NCI-H2171 treated with DMSO at 0.1 percent for 48 hours (cell line): ENCODE measurements at regions not wholly inside any gene's neighbourhood (a gene's known extent, or its start where the extent isn't known, plus 50 kb on each side); places are given as distances from the start of the nearest gene placed in this dataset.

Experiments
- DNase-seq: peaks from one replicate; lab custom pipeline; 2025; lab: John Stamatoyannopoulos, UW

DNA sequence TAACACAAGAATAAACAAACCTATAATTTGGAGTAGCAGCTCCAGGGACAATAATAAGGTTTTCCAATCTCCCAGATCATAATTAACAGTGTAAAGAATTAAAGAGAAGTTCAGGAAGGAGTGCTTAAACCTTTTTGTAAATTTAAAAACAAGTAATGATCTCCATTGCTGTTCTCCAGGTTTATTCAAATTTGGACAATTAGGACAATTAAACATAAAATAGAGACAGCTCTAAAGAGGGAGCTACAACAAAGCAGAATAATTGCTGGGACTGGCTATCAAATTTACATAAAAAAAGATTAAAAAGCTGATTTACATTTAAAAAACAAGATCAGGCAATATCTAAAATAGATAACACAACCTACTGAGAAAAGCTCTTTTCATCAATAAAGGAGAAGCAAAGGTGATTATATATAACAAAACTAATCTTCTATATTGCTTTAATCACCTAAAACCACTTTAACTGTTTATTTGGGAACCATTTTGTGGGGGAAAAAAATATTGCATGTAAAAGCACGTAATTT is 80.1 kb upstream of the CREB1 start:
- DNase-seq = no peak

DNA sequence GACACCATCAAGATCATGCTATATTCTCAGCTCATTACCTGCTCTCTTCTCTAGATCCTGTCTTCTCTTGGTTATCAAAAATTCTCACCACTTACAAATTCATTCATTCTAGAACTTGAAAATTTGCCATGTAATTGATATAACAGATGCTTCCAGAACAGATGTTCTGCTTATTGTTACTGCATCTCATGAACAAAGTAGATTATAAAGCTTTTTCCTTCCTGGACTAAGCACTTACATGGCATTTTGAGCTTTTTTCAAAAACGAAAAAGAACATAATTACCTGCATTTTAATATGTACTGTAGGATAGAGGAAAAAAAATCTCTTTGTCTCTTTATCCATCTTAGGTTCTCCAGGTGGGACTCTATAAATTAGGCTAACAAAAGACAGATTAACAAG is 79.6 kb upstream of the CREB1 start:
- no peak for DNase-seq

DNA sequence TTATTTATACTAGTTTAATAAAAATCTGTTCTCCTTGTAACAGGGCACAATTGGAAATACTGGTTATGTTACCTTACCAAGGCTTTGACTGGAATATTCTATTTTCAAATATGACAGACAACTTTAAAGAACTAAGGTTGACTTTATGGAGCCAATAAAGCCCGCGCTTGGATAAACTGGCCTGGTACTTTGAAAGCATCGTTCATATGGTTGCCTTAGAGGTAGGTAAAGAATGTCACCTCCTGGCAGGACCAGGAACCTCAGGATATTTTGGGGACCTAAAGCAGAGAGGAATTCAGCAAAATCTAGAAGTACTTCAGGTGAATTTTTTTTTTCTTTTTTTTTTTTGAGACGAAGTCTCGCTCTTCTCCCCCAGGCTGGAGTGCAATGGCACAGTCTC is 71.2 kb upstream of the CREB1 start:
- DNase-seq = no peak

DNA sequence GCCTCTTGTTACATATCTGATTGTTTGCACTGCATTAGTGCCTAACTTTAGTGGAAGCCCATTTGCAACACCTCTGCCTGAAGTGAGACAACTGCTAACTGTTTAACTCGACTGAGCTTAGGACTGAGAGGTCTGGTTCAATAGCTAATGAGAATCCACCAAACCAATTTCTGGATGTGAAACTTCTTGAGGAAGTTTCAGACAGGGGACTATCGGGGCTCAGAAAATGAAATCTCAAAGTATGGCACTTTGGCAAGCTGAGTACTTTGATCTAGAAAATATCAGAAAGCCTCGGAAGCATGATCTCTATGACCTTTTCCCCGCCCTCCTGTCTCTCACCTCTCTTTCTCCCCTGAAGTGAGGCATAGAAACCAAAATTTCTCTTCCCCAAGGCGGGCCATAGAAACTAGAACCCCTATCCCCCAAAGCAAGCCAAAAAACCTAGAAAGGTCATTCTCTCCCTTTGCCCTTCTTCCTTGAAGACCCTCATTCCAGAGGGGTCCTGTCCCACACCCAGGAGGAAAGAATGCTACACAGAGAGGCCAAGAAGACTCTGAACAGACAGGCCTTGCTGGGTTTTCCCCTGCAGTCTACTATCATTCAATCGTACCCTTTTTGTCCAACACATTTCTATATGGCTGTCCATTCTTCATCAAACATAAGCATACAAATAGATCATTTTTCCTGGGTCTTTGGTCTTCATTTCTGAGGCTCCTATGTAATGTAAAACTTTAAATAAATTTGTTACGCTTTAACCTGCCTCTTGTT is 69.6 kb upstream of the CREB1 start:
- DNase-seq = no peak

DNA sequence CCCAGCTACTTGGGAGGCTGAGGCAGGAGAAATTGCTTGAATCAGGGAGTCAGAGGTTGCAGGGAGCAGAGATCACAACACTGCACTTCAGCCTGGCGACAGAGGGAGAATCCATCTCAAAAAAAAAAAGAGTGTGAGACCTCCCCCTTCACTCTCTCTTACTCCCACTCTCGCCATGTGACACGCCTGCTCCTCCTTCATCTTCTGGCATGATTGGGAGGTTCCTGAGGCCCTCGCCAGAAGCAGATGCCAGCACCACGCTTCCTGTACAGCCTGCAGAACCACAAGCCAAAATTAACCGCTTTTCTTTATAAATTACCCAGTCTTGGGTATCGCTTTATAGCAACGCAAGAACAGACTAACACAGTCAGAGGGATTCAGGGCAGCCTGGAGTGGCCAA is 66.3 kb upstream of the CREB1 start:
- no peak for DNase-seq

DNA sequence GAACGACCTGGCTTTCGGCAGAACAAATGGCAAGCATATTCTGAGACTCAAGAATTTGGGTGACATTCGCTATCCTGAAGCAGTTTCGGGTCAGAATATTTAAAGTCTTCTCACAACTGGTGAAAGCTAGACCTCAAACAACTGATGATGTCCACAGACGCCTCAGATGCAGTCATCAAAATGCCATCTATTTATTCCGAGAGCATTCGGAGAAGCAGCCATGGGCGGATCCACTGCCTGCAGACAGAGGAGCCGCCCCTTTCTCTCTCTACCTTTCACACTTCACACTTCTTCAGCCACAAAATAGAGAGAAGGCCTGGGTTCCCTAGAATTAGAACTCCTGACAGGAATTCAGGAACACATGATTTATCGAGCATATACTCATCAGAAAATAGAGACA is 65.8 kb upstream of the CREB1 start:
- no peak for DNase-seq

DNA sequence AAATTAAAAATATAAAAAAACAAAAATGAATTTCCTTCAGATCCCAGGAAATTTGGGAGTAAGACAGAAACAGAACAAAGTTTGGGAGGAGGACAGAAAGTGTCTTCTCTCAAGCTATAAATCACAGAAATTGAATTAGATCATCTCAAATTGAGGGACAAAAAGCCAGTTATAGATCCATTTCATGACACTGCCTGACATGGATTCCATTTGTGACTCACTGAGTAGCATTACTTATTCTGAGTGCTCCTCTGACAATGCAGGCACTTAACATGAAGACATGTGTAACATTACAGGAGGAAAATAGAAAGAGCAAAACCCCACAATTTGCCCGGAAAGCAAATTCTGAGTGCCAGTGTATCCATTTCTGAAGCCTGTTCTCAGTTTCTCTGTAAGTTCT is 63.9 kb upstream of the CREB1 start:
- DNase-seq = no peak

DNA sequence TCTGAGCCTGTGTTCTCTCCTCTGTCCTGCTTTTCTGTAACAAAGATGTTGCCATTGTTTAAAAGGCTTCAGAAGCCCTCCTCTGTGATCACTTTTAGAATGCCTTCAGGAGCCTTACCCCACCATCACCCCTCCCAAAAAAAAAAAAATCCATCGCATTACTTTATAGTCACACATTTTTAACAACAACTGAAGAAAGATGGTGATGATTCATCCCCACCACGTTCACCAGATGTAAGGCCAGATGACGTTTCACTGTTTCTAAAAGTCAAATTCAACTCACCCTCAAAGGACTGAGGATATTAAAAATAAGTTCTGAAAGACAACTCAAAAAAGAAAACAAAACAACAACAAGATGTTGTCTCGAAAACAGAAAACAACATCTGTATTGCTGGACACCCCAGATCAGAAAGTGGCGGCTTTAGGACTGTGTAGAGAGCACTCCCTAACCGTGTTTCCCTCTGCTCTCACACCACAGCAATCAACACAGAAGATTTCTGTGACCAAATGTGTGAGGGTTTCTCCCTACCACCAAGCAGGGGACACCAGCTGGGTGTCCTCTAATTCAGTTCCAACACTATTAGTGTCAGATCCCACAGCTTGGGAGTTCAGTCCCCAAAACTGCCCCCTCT is 61.9 kb upstream of the CREB1 start:
- no peak for DNase-seq

DNA sequence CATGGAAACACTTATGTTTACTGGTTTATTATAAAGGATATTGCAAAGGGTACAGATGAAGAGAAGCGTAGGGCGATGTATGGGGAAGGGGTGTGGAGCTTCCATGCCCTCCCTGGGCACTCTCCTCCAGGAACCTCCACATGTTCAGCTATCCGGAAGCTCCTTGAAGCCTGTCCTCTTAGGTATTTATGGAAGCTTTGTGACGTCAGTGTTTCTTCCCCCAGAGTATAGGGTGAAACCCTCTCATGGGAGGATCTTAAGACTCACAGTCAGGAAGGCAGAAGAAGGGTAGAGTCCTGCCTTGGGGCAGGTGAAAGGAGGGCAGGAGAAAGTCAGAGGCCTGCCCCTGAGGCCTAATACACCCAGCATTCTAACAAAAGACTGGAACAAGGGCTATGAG is 61.3 kb upstream of the CREB1 start:
- no peak for DNase-seq

DNA sequence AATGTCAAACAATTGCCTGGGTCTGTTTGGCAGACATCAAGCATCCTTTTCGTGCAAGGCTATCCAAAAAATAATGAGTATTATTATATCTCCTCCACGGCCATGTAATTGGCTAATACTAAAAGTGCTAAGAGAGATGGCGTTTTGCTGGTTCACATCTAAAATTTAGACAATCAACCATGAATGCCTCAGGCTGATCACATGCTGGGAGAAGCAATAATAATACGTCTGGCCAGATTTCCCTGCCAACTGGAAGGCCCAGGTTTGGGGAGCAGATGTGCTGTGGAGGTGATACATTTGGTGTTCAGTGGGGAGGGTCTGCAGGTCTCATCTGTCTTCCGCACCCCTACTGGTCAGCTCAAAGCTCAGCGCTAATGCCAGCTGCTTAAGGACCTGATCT is 60.3 kb upstream of the CREB1 start:
- peak; percentile 25 for DNase-seq

DNA sequence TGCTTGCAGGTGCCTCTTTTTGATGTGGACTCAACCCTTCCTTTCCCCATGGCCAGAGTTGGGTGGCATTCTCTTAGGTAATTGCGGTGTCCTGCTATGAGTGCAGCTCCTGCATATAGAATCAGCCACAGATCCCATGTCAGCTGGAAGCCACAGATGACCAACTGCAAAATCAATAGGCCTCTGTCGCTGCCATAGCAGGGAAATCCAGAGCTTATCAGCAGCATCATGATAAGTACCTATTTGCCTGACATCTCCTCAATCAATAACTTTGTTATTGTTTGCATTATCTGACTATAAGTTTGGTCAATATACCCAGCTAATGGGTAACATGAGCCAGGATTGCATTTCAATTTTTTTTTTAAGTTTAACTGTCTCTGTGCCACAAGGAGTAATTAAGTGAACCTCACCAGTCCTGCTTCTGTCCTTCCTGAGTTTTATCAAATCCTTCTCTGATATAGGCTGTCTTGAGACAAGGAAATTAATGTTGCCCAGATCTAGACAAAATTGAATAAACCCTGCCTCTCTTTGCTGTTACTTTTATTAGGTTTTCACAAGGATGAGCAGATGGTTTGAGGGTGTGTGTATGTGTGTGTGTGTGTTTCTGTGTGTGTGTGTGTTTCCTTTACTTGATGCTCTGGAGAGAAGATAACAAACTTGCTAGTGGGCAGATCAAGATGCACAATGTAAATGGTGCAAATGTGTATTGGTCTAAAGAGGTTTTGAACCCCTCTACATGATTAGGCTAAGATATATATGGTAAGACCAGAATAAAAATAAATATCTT is 59.6 kb upstream of the CREB1 start:
- DNase-seq = peak; percentile 46

DNA sequence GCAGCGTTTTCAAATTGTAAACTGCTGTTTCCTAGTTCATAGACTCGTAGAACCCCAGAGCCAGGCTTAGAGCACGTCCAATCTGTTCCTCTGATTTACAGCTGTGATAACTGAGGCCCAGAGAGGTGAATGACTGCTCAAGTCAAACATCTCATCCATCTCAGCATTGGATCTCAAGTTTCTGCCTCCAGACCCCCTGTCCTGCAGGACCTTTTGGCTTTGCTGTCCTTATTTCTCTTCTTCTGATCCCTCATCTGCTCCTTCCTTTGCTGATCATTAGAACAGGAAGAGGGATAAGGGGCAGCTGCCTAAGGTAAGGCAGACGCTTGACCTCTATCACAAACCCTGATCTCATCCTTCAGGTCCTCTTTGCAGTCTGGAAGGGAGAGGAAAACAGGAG is 58.5 kb upstream of the CREB1 start:
- DNase-seq = no peak

DNA sequence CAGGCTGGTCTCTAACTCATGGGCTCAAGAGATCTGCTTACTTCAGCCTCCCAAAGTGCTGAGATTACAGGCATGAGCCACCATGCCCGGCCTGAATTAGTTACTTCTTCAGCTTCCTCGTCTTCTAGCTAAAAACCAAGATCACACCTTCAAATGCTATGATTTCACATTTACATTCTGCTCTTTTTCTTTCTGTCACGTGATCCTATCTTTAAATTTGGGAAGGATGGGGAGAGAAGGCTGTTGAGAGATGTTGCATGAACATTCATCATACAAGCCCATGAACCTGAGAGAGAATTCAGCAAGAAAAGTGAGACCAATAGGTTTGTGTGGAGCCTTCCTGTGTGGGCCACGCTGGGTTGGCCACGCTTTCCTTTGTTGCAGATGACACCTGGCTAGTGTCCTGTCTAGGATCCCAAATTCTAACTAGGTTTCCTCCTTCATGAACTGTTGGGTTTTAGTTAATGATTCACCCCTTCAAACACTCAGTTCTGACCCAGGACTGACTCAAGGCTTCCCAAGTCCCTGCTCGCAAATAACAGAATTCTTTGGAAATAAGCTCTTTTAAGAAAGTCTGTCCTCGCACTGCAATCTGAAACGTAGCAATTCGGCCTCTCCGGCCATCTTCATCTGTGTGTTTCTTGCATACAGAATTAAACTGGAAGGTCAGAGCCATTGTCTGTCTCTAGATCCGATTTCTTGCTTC is 57.3 kb upstream of the CREB1 start:
- DNase-seq = no peak

DNA sequence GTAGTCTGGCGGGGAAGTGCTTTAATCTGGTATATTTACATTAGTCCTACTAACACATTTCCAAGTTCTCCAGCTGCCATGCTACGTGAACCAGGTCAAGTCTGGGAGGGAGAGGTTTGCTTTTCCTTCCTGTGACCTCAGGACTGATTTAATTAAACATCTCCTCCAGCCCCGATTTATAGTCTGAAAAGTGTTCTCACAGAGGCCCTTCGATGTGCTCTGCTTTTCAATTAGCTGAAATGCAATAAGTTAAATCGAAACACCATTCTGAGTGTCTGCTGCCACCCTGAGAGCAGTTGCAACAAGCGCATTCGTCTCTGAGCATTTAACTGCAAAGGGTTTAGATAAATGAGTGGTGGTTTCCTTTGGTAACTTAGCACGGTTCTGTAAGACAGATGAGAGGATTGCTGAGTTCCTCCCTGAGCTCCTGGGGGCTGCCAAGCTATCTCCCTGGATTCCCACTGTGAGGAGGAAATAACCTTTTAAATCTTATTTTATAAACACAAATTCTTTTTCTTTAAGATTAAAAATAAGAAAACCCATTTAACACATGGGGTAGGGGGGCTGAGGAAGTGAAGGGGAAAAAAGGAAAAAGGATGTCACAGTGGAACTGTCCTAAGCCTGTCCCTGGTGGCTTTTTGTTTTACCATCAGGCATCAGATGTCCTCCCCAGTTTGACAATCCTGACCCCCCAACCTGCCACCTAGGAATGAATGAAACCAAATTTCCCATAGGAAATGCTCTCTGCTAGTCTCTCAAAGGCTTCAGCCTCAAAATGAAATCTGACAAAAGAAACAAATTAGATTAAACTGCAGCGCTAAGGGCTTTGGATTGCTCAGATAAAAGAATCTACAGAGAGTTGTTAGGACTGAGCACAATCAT is 56.5 kb upstream of the CREB1 start:
- DNase-seq = peak; percentile 60

DNA sequence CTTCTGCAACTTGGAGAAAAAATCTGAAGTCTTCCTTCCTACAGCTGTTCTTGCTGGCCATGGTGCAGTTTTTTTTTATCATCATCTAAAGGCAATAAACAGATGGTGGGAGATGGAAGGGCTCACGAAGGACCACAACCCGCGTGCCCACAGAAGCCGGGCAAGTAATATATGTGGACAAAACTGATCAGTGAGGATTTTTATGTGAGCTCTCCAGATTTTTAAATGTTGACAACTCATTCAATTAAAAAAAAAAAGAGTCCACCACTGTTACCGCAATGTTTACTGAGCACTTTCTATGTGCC is 55.9 kb upstream of the CREB1 start:
- no peak for DNase-seq

DNA sequence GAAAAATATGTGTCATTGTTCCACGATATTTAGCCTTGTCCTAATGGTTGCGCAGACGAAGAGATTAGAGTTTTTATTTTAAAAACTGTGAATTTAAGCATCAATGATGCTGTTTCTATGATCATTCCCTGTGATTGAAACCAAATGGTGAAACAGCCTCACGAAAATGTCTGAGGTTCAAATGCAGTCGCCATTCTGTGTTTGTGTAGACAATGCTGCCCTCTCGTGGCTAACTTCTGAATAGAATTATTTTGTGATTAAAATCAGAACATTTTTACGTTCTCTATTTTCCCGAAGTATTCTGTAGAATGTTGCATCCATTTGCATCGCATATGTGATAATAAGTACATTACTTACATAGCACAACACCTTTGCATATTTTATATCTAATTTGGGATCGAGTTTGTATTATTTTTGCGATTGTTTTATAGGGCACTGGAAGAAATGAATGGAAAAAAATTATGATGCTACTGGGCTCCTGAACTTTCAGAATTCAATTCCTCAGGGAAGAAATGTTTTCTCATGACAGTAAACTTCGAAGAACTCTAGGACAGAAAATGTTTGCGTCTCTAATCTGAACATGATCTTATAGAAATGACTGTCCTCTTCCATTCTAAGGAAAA is 54.8 kb upstream of the CREB1 start:
- DNase-seq = peak; percentile 43

DNA sequence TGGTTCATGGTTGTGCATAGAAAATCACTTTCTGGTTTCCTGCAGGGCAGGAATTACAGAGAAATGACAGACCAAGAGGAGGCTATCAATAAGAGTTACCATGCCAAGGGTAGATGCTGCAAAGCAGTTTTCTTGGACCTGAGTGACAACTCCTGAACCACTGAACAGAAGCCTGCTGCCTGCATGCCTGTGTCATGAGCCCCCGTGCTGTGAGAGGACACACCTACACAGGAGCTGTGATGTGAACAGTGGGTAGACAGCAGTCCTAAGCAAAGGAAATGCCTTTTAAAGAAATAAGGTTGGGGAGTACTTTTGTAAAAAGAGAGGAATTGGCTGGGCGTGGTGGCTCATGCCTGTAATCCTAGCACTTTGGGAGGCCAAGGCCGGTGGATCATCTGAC is 54.2 kb upstream of the CREB1 start:
- no peak for DNase-seq

DNA sequence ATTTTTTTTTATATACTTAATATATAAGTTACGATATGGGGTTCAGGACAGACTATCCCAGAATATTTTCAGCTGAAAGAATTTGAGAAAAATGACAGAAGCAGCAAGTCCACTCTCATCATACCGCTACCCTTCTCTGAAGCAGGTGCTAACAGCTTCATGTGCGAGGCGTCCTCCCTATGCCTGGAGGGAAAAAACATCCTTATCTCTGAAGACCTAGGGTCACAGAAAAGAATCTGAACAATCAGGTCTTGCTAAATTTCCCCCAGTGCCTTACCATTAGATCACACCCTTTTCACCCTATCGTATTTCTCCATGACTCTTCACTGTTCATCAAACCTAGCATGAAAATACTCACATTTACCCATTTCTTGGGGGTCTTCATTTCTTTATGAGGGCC is 51.9 kb upstream of the CREB1 start:
- DNase-seq = no peak

DNA sequence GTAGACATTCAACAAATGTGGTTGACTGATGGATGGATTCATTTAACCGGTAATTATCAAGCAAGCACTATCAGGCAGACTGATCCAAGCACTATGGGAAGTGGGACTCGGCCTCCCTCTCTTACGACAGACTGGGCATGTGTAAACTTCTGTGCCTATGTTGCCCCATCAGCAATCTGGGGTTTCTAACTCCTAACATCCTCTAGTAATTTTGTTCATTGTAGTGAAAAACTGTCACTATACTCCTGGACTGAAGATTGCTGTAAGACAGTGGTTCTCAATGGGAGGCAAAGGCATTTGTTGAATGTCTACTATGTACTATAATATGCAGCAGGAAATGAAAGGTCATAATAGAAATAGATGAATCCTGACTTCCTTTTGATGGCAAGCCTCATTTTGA is 51.2 kb upstream of the CREB1 start:
- no peak for DNase-seq

DNA sequence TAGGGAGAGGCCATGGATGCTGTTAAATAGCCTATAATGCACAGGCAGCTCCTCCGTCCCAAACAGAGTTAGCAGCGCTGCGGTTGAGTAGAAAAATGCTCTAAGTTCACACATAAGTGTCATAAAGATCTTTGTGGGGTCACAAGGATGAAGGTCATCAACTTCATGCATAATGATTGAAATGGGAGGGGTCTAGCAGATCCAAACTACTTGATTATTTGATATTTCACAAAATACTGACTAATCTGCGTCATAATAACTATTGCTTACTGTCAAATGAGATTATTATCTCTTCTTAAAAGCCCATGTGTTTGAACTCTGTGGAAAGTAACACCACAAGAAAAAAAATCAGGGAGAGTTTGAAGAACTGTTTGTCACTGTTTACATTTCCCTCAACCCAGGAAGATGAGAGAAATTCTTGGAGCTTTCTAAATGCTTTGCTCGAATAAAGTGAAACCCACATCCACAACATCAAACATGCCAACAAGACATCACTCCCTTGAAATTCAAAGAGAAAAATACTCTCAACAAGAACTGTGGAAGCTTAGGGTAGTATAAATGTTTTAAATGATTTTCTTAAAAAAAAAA is 50.5 kb upstream of the CREB1 start:
- no peak for DNase-seq
